ENCODE measurements at regions not wholly inside any gene's neighbourhood (a gene's known extent, or its start where the extent isn't known, plus 50 kb on each side); places are given as distances from the start of the nearest gene placed in this dataset.

DNA sequence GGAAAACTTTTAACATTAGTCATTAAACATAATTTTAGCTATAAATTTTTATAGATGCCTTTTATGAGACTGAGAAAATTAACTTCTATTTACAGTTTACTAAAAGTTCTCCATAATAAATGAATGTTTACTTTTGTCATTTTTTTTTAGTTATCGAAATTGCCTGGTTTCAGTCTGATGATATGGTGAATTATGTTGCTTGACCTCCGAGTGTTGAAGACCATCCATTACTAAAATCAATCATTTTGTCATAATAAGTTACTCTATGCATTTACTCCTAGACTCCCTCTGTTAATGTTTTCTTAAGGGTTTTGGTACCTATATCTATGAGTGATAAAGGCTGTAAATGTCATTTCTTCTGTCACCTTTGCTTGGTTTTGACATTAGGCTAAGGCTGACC is 516.0 kb upstream of the ROBO1 start:
- Histone ChIP-seq H3K9ac (ENCODE audit: low read length) (no peak overlapping the region), H3K27ac (ENCODE audit: low read length) (no peak overlapping the region), H3K9me3 (ENCODE audit: control insufficient read depth, low read depth, low read length) (no peaks in the 10 kb centered on the region), H3K4me1 (ENCODE audit: control insufficient read depth, low read depth, low read length) (no peaks in the 10 kb centered on the region), H3K36me3 (ENCODE audit: control insufficient read depth, low read depth, low read length) (no peaks in the 10 kb centered on the region), H3K27me3 (ENCODE audit: control insufficient read depth, insufficient read depth, low read length) (no peaks in the 10 kb centered on the region), H3K4me3 (ENCODE audit: low read length) (no peak overlapping the region)

- Histone ChIP-seq H3K4me3 (ENCODE audit: low read length) (no peak overlapping the region), H3K27ac (ENCODE audit: low read length) (no peak overlapping the region), H3K9ac (ENCODE audit: low read length) (no peak overlapping the region)
Observed at GRCh38 chr3:80278056-80278455, 510.3 kb upstream of the ROBO1 start.

DNA sequence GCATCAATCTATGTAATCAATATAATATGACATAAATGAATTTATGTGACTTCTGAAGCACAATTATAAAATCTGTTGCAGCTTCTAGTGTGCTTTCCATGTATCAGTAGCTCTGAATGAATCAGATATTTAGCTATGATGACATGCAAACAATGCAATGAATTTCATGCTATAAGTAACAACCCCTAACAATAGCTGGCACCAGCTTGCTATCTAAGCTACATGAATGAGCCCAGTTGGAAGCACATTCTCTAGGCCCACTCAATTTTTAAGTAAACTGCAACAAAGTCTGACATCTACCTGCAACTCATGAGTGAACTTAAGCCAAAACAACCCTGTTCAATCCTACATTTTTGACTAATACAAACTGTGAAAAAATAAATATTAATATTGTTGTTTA is 507.3 kb upstream of the ROBO1 start:
- Histone ChIP-seq H3K27ac (ENCODE audit: low read length) (no peak overlapping the region), H3K4me3 (ENCODE audit: low read length) (no peak overlapping the region), H3K9ac (ENCODE audit: low read length) (no peak overlapping the region), H3K9me3 (ENCODE audit: control insufficient read depth, low read depth, low read length) (no peaks in the 10 kb centered on the region), H3K36me3 (ENCODE audit: control insufficient read depth, low read depth, low read length) (no peaks in the 10 kb centered on the region), H3K27me3 (ENCODE audit: control insufficient read depth, insufficient read depth, low read length) (no peaks in the 10 kb centered on the region), H3K4me1 (ENCODE audit: control insufficient read depth, low read depth, low read length) (no peaks in the 10 kb centered on the region)

More at GRCh38 chr3:80278056-80278455, 510.3 kb upstream of the ROBO1 start:
- H3K27me3 ChIP-seq (ENCODE audit: control insufficient read depth, insufficient read depth, low read length) = no peaks in the 10 kb centered on the region
- H3K9me3 ChIP-seq (ENCODE audit: control insufficient read depth, low read depth, low read length) = no peaks in the 10 kb centered on the region
- H3K36me3 ChIP-seq (ENCODE audit: control insufficient read depth, low read depth, low read length) = no peaks in the 10 kb centered on the region
- H3K4me1 ChIP-seq (ENCODE audit: control insufficient read depth, low read depth, low read length) = no peaks in the 10 kb centered on the region

- H3K4me1 ChIP-seq (ENCODE audit: control insufficient read depth, low read depth, low read length) = no peaks in the 10 kb centered on the region
- no peaks in the 10 kb centered on the region for H3K9me3 ChIP-seq (ENCODE audit: control insufficient read depth, low read depth, low read length)
- H3K27ac ChIP-seq (ENCODE audit: low read length) = no peak overlapping the region
- no peaks in the 10 kb centered on the region for H3K27me3 ChIP-seq (ENCODE audit: control insufficient read depth, insufficient read depth, low read length)
- no peak overlapping the region for H3K4me3 ChIP-seq (ENCODE audit: low read length)
- H3K36me3 ChIP-seq (ENCODE audit: control insufficient read depth, low read depth, low read length) = no peaks in the 10 kb centered on the region
- H3K9ac ChIP-seq (ENCODE audit: low read length) = no peak overlapping the region
Observed at GRCh38 chr3:80263260-80263659, 495.5 kb upstream of the ROBO1 start.

DNA sequence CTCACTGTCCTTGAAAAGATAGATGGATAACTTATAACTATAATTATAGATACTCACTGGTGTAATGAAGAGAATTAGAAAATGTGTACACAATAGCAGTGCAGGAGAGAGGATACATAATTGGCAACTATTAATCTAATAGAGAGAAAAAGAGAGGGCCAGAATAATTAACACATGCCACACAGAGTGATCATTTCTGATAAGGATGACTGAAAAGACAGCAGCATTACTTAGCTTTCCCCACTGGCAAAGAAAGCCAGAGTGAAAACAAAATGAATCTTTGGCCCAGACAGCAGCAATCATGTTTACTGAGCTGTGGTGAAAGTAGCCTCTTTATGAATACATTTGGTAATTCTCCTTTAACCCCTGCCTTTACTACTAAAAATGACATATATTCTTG is 493.3 kb upstream of the ROBO1 start:
- Histone ChIP-seq H3K27ac (ENCODE audit: low read length) (no peak overlapping the region), H3K4me1 (ENCODE audit: control insufficient read depth, low read depth, low read length) (no peaks in the 10 kb centered on the region)

GRCh38 chr3:80259736-80260135 is 491.9 kb upstream of the ROBO1 start:
- no peak overlapping the region for H3K4me3 ChIP-seq (ENCODE audit: low read length)
- no peak overlapping the region for H3K9ac ChIP-seq (ENCODE audit: low read length)
- H3K4me1 ChIP-seq (ENCODE audit: control insufficient read depth, low read depth, low read length) = no peaks in the 10 kb centered on the region
- no peaks in the 10 kb centered on the region for H3K36me3 ChIP-seq (ENCODE audit: control insufficient read depth, low read depth, low read length)
- H3K27me3 ChIP-seq (ENCODE audit: control insufficient read depth, insufficient read depth, low read length) = no peaks in the 10 kb centered on the region
- H3K9me3 ChIP-seq (ENCODE audit: control insufficient read depth, low read depth, low read length) = no peaks in the 10 kb centered on the region
- H3K27ac ChIP-seq (ENCODE audit: low read length) = no peak overlapping the region

More for the DNA sequence above, 493.3 kb upstream of the ROBO1 start:
- no peak overlapping the region for H3K9ac ChIP-seq (ENCODE audit: low read length)
- no peaks in the 10 kb centered on the region for H3K27me3 ChIP-seq (ENCODE audit: control insufficient read depth, insufficient read depth, low read length)
- no peaks in the 10 kb centered on the region for H3K36me3 ChIP-seq (ENCODE audit: control insufficient read depth, low read depth, low read length)
- H3K4me3 ChIP-seq (ENCODE audit: low read length) = no peak overlapping the region
- no peaks in the 10 kb centered on the region for H3K9me3 ChIP-seq (ENCODE audit: control insufficient read depth, low read depth, low read length)

GRCh38 chr3:80252113-80252512 is 484.3 kb upstream of the ROBO1 start:
- no peak overlapping the region for H3K9ac ChIP-seq (ENCODE audit: low read length)
- no peaks in the 10 kb centered on the region for H3K9me3 ChIP-seq (ENCODE audit: control insufficient read depth, low read depth, low read length)
- no peaks in the 10 kb centered on the region for H3K36me3 ChIP-seq (ENCODE audit: control insufficient read depth, low read depth, low read length)
- no peak overlapping the region for H3K27ac ChIP-seq (ENCODE audit: low read length)
- no peaks in the 10 kb centered on the region for H3K4me1 ChIP-seq (ENCODE audit: control insufficient read depth, low read depth, low read length)
- no peak overlapping the region for H3K4me3 ChIP-seq (ENCODE audit: low read length)
- no peaks in the 10 kb centered on the region for H3K27me3 ChIP-seq (ENCODE audit: control insufficient read depth, insufficient read depth, low read length)

GRCh38 chr3:80247766-80248165 is 480.0 kb upstream of the ROBO1 start:
- H3K27ac ChIP-seq (ENCODE audit: low read length) = no peak overlapping the region
- H3K4me1 ChIP-seq (ENCODE audit: control insufficient read depth, low read depth, low read length) = no peaks in the 10 kb centered on the region
- H3K9ac ChIP-seq (ENCODE audit: low read length) = no peak overlapping the region
- H3K9me3 ChIP-seq (ENCODE audit: control insufficient read depth, low read depth, low read length) = no peaks in the 10 kb centered on the region
- no peaks in the 10 kb centered on the region for H3K27me3 ChIP-seq (ENCODE audit: control insufficient read depth, insufficient read depth, low read length)
- no peaks in the 10 kb centered on the region for H3K36me3 ChIP-seq (ENCODE audit: control insufficient read depth, low read depth, low read length)
- H3K4me3 ChIP-seq (ENCODE audit: low read length) = no peak overlapping the region

- Histone ChIP-seq H3K36me3 (ENCODE audit: control insufficient read depth, low read depth, low read length) (no peaks in the 10 kb centered on the region), H3K4me3 (ENCODE audit: low read length) (no peak overlapping the region), H3K27ac (ENCODE audit: low read length) (no peak overlapping the region), H3K9me3 (ENCODE audit: control insufficient read depth, low read depth, low read length) (no peaks in the 10 kb centered on the region), H3K27me3 (ENCODE audit: control insufficient read depth, insufficient read depth, low read length) (no peaks in the 10 kb centered on the region), H3K9ac (ENCODE audit: low read length) (no peak overlapping the region), H3K4me1 (ENCODE audit: control insufficient read depth, low read depth, low read length) (no peaks in the 10 kb centered on the region)
Observed at GRCh38 chr3:80244390-80244789, 476.6 kb upstream of the ROBO1 start.

- no peaks in the 10 kb centered on the region for H3K4me1 ChIP-seq (ENCODE audit: control insufficient read depth, low read depth, low read length)
- no peak overlapping the region for H3K27ac ChIP-seq (ENCODE audit: low read length)
- H3K4me3 ChIP-seq (ENCODE audit: low read length) = no peak overlapping the region
- H3K9ac ChIP-seq (ENCODE audit: low read length) = no peak overlapping the region
- no peaks in the 10 kb centered on the region for H3K36me3 ChIP-seq (ENCODE audit: control insufficient read depth, low read depth, low read length)
- H3K9me3 ChIP-seq (ENCODE audit: control insufficient read depth, low read depth, low read length) = no peaks in the 10 kb centered on the region
- no peaks in the 10 kb centered on the region for H3K27me3 ChIP-seq (ENCODE audit: control insufficient read depth, insufficient read depth, low read length)
Observed at GRCh38 chr3:80241791-80242190, 474.0 kb upstream of the ROBO1 start.

DNA sequence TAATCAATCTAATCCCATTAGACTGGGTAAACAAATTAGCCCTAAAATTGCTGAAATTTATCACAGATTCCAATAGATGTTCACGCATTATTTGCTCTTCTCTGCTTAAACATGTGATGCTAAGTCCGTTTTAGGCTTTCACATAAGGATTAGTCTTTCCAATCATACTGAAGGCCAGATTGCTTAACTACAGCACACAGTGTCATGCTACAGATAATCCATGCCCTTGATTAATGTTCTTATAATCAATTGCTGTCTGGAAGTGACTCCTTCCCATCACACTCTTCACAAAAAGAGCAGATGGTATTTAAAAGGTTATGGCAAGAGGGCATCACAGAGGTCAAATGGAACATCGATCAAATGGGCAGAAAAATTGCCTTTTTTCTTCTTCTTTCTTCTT is 471.5 kb upstream of the ROBO1 start:
- Histone ChIP-seq H3K36me3 (ENCODE audit: control insufficient read depth, low read depth, low read length) (no peaks in the 10 kb centered on the region), H3K4me1 (ENCODE audit: control insufficient read depth, low read depth, low read length) (no peaks in the 10 kb centered on the region), H3K9me3 (ENCODE audit: control insufficient read depth, low read depth, low read length) (no peaks in the 10 kb centered on the region), H3K27me3 (ENCODE audit: control insufficient read depth, insufficient read depth, low read length) (no peaks in the 10 kb centered on the region), H3K4me3 (ENCODE audit: low read length) (no peak overlapping the region), H3K9ac (ENCODE audit: low read length) (no peak overlapping the region), H3K27ac (ENCODE audit: low read length) (no peak overlapping the region)

DNA sequence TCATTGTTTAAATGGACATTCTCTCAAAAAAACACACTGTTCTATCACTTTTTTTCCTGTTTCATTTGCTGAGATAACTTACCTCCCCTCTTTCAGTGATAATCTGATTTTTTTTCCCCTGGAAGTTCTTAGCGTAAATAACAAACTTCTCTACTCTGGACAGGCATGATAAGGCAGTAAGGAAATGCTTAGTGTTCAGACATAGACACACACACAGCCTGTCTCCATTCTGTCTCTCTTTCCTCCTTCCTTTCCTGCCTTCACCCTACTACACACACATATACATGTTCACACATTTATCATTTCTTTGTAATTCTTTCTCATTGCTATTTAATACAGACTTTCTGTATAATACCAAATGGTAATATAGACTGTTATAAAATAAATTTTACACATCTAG is 470.8 kb upstream of the ROBO1 start:
- Histone ChIP-seq H3K9me3 (ENCODE audit: control insufficient read depth, low read depth, low read length) (no peaks in the 10 kb centered on the region), H3K4me3 (ENCODE audit: low read length) (no peak overlapping the region), H3K27me3 (ENCODE audit: control insufficient read depth, insufficient read depth, low read length) (no peaks in the 10 kb centered on the region), H3K4me1 (ENCODE audit: control insufficient read depth, low read depth, low read length) (no peaks in the 10 kb centered on the region), H3K27ac (ENCODE audit: low read length) (no peak overlapping the region), H3K36me3 (ENCODE audit: control insufficient read depth, low read depth, low read length) (no peaks in the 10 kb centered on the region), H3K9ac (ENCODE audit: low read length) (no peak overlapping the region)

All from iPS-18a (cell line).